ENCODE measurements at regions not wholly inside any gene's neighbourhood (a gene's known extent, or its start where the extent isn't known, plus 50 kb on each side); places are given as distances from the start of the nearest gene placed in this dataset.
"Not testable (repeated sequence)": the region's sequence is repeated elsewhere in the genome, so short reads cannot be mapped to it uniquely, and the experiment has no call there.

- no peak for DNase-seq
Observed at GRCh38 chr15:29550834-29551465, 271.3 kb downstream of the TJP1 start.

GRCh38 chr15:29548006-29548405 lies 274.3 kb downstream of the TJP1 start:
- DNase-seq: no peak

GRCh38 chr15:29544513-29545128 lies 275.0 kb upstream of the NSMCE3 start:
- DNase-seq: no peak

GRCh38 chr15:29542994-29543393 lies 273.4 kb upstream of the NSMCE3 start:
- DNase-seq: peak in 1 of 2 experiments; percentile 15

GRCh38 chr15:29541309-29541708 lies 271.7 kb upstream of the NSMCE3 start:
- no peak for DNase-seq

GRCh38 chr15:29540479-29540878 lies 270.9 kb upstream of the NSMCE3 start:
- no peak for DNase-seq

- DNase-seq: no peak
Observed at GRCh38 chr15:29539736-29540135, 270.1 kb upstream of the NSMCE3 start.

GRCh38 chr15:29538044-29538443 lies 268.4 kb upstream of the NSMCE3 start:
- no peak for DNase-seq

GRCh38 chr15:29535952-29536351 lies 266.3 kb upstream of the NSMCE3 start:
- DNase-seq: no peak

- no peak for DNase-seq
Observed at GRCh38 chr15:29534378-29534777, 264.8 kb upstream of the NSMCE3 start.

GRCh38 chr15:29533647-29534046 lies 264.0 kb upstream of the NSMCE3 start:
- no peak for DNase-seq

GRCh38 chr15:29532296-29532695 lies 262.7 kb upstream of the NSMCE3 start:
- DNase-seq: no peak

GRCh38 chr15:29530966-29531365 lies 261.3 kb upstream of the NSMCE3 start:
- DNase-seq: no peak

- DNase-seq: no peak
Observed at GRCh38 chr15:29529043-29529442, 259.4 kb upstream of the NSMCE3 start.

- DNase-seq: no peak
Observed at GRCh38 chr15:29528276-29528675, 258.7 kb upstream of the NSMCE3 start.

- DNase-seq: no peak
Observed at GRCh38 chr15:29526802-29527201, 257.2 kb upstream of the NSMCE3 start.

- no peak for DNase-seq
Observed at GRCh38 chr15:29522373-29523276, 253.0 kb upstream of the NSMCE3 start.

- DNase-seq: no peak
Observed at GRCh38 chr15:29518442-29518841, 248.8 kb upstream of the NSMCE3 start.

GRCh38 chr15:29517829-29518228 lies 248.2 kb upstream of the NSMCE3 start:
- no peak for DNase-seq

GRCh38 chr15:29516929-29517328 lies 247.3 kb upstream of the NSMCE3 start:
- no peak for DNase-seq

- DNase-seq: no peak
Observed at GRCh38 chr15:29514926-29515325, 245.3 kb upstream of the NSMCE3 start.

GRCh38 chr15:29511663-29512062 lies 242.0 kb upstream of the NSMCE3 start:
- no peak for DNase-seq

GRCh38 chr15:29505535-29505934 lies 235.9 kb upstream of the NSMCE3 start:
- DNase-seq: not testable (repeated sequence)
